Vagina (tissue), 2 donors: ENCODE measurements at regions not wholly inside any gene's neighbourhood (a gene's known extent, or its start where the extent isn't known, plus 50 kb on each side); places are given as distances from the start of the nearest gene placed in this dataset.

Experiments used
- DNase-seq, 2 donors: peaks; one replicate each; pipeline ENCODE4 v3.0.0-alpha.2; 2017; ENCODE audit errors: extremely low spot score in 2 of 2
- H3K27ac ChIP-seq: fragments of 200-600 bp; sonication (generic); one replicate; pipeline ENCODE4 v1.5.1; 2019
- H3K27me3 ChIP-seq: fragments of 200-600 bp; sonication (generic); one replicate; pipeline ENCODE4 v1.5.1; 2019
- H3K36me3 ChIP-seq, 2 donors: fragments of 200-600 bp; sonication (generic); one replicate each; pipeline ENCODE4 v1.5.1; 2017 to 2019
- H3K4me1 ChIP-seq: fragments of 200-600 bp; sonication (generic); one replicate; pipeline ENCODE4 v1.5.1; 2019
- H3K4me3 ChIP-seq, 2 donors: fragments of 200-600 bp; sonication (generic); 1 replicate in 1 of 2; 2 replicates in 1 of 2; pipeline ENCODE4 v1.5.1; 2016 to 2019
- H3K9me3 ChIP-seq: fragments of 200-600 bp; sonication (generic); one replicate; pipeline ENCODE4 v1.5.1; 2019
- POLR2A ChIP-seq, 2 donors: fragments of 450-650 bp; IDR thresholded peaks; one replicate each; pipeline ENCODE4 v1.6.1; 2017; ENCODE audit warnings: antibody characterized with exemption in 2 of 2, mild to moderate bottlenecking in 2 of 2, moderate library complexity in 2 of 2
- POLR2AphosphoS5 ChIP-seq, 2 donors: sonication (generic); formaldehyde crosslinking; IDR thresholded peaks; one replicate each; pipeline ENCODE4 v1.9.0; 2017; ENCODE audit warnings: antibody characterized with exemption in 2 of 2, mild to moderate bottlenecking in 2 of 2, low read depth in 1 of 2; ENCODE audit not compliant: insufficient read depth in 1 of 2
- intact Hi-C: fragments of 100-400 bp; cut with DNase I; formaldehyde crosslinking; loops from one replicate; pipeline ENCODE4 v1.15.1; 2023
- TF ChIP-seq, protein P1 (sequence below), 3 experiments: fragments of 450-650 bp in 2 of 3; fragments of 200-600 bp in 1 of 3; sonication (generic) in 1 of 3; IDR thresholded peaks; one replicate each; pipeline ENCODE4 v1.5.1; 2017 to 2019; ENCODE audit warnings: antibody characterized with exemption in 3 of 3, mild to moderate bottlenecking in 2 of 3, moderate library complexity in 2 of 3

GRCh38 chr6:141349710-141350109 lies 783.0 kb upstream of the GJE1 start:
- intact Hi-C loops: no loop called here
- H3K4me1 ChIP-seq: no peaks in the 10 kb centered on the region
- H3K36me3 ChIP-seq: no peaks in the 10 kb centered on the region
- H3K27me3 ChIP-seq: no peaks in the 10 kb centered on the region
- no peak overlapping the region for H3K4me3 ChIP-seq
- no peak overlapping the region for H3K27ac ChIP-seq
- no peak for DNase-seq
- no peak for TF ChIP-seq POLR2A (IDR thresholded peaks at IDR 0.05)
- TF ChIP-seq, protein P1, sequence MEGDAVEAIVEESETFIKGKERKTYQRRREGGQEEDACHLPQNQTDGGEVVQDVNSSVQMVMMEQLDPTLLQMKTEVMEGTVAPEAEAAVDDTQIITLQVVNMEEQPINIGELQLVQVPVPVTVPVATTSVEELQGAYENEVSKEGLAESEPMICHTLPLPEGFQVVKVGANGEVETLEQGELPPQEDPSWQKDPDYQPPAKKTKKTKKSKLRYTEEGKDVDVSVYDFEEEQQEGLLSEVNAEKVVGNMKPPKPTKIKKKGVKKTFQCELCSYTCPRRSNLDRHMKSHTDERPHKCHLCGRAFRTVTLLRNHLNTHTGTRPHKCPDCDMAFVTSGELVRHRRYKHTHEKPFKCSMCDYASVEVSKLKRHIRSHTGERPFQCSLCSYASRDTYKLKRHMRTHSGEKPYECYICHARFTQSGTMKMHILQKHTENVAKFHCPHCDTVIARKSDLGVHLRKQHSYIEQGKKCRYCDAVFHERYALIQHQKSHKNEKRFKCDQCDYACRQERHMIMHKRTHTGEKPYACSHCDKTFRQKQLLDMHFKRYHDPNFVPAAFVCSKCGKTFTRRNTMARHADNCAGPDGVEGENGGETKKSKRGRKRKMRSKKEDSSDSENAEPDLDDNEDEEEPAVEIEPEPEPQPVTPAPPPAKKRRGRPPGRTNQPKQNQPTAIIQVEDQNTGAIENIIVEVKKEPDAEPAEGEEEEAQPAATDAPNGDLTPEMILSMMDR (IDR thresholded peaks at IDR 0.05): no peak
- no peak for TF ChIP-seq POLR2AphosphoS5 (IDR thresholded peaks at IDR 0.05; ENCODE audit: insufficient read depth in 1 of 2, low read depth in 1 of 2)
- H3K9me3 ChIP-seq: no peaks in the 10 kb centered on the region

DNA sequence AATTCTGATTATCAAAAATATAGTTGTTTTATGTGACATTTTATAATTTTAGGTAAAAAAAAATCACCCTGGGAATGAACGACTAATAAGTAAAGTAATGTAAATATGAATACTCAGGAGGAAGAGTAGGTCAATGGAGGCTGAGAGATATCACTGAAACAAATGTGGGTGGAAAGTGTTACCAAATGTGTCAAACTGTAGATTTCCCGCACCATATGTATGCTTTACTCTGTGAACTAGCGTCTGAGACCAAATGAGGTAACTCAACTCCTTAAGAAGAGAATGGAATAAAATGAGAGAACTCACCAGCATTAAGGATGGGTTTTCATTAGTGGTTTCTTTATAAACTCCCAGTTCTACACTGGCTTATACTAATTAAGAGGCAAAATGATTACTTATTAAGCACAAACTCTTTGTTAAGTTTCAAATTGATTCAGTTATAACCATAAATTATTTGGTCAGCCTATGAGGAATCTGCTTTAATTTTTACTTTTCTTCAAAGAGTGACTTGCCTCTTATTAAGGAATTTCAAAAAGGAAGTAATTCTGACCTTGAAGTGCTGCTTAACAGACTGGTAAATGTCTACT lies 784.7 kb upstream of the GJE1 start:
- Histone ChIP-seq H3K36me3 (no peaks in the 10 kb centered on the region), H3K9me3 (no peaks in the 10 kb centered on the region), H3K27me3 (no peaks in the 10 kb centered on the region), H3K4me1 (no peaks in the 10 kb centered on the region), H3K4me3 (no peak overlapping the region), H3K27ac (no peak overlapping the region)
- intact Hi-C loops: no loop called here
- TF ChIP-seq POLR2AphosphoS5 (IDR thresholded peaks at IDR 0.05; ENCODE audit: insufficient read depth in 1 of 2, low read depth in 1 of 2): no peak
- TF ChIP-seq, protein P1 (IDR thresholded peaks at IDR 0.05): no peak
- no peak for TF ChIP-seq POLR2A (IDR thresholded peaks at IDR 0.05)
- DNase-seq: no peak

DNA sequence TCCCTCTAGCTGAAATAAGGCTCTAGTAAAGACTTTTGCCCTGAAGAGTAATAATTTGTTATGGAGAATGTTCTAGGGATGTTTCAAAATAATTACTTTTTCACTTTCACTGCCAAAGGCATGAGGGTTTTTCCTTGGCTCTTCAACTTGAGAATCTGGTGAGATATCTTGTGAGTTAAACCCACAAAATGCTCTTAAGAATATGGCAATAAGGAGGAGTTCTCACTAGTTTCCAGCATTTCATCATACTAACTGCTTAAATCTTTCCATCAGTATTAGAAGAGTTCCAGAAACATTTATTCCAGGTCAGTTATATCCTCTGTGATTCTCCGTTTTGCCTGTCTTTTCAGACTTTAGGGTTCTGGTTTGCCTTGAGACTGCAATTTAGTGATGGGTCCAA lies 785.6 kb upstream of the GJE1 start:
- no peak overlapping the region for H3K27ac ChIP-seq
- TF ChIP-seq POLR2AphosphoS5 (IDR thresholded peaks at IDR 0.05; ENCODE audit: insufficient read depth in 1 of 2, low read depth in 1 of 2): no peak

DNA sequence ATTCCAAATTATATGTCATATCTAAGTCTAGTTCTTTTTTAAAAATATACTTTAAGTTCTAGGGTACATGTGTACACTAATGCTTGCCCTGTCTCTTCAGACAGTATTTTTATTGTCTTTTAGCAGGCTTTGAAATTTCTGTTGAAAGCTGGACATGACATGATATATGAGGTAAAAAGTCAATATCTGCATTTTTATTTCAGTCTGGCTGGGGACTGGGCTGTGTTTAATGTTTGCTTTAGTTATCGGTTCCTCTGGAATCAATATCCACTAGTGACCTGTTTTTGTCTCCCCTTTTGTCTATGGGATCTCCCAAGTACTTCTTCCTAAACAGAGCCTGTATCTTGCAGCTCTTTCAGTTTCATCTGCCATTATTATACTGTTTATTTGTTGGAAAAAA lies 786.2 kb upstream of the GJE1 start:
- no peak for TF ChIP-seq POLR2A (IDR thresholded peaks at IDR 0.05)
- TF ChIP-seq, protein P1 (IDR thresholded peaks at IDR 0.05): no peak
- TF ChIP-seq POLR2AphosphoS5 (IDR thresholded peaks at IDR 0.05; ENCODE audit: insufficient read depth in 1 of 2, low read depth in 1 of 2): no peak
- no peak overlapping the region for H3K4me3 ChIP-seq
- no peaks in the 10 kb centered on the region for H3K4me1 ChIP-seq
- DNase-seq: no peak
- intact Hi-C loops: no loop called here
- H3K27me3 ChIP-seq: no peaks in the 10 kb centered on the region
- no peak overlapping the region for H3K27ac ChIP-seq
- no peaks in the 10 kb centered on the region for H3K9me3 ChIP-seq
- H3K36me3 ChIP-seq: no peaks in the 10 kb centered on the region

More for the DNA sequence above, 785.6 kb upstream of the GJE1 start:
- no peaks in the 10 kb centered on the region for H3K4me1 ChIP-seq
- DNase-seq: no peak
- no peak overlapping the region for H3K4me3 ChIP-seq
- H3K36me3 ChIP-seq: no peaks in the 10 kb centered on the region
- intact Hi-C loops: no loop called here
- H3K9me3 ChIP-seq: no peaks in the 10 kb centered on the region
- H3K27me3 ChIP-seq: no peaks in the 10 kb centered on the region

DNA sequence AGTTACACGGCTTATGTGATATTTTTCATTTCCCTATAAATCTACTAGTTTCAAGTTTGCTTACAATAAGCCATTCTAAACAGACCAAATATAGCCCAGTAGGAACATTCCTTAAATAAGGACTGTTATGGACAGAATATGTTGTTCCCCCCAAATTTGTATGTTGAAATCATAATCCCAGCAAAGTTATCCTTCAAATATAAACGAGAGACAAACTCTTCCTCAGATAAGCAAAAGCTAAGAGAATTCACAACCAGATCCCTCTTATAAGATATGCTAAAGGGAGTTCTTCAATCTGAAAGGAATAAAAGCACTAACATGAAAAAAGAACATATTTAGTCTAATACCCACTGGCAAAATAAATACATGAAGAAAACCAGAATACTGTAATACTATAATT lies 795.5 kb upstream of the GJE1 start:
- no peaks in the 10 kb centered on the region for H3K4me1 ChIP-seq
- no peaks in the 10 kb centered on the region for H3K36me3 ChIP-seq
- no peaks in the 10 kb centered on the region for H3K9me3 ChIP-seq
- no peak for TF ChIP-seq POLR2AphosphoS5 (IDR thresholded peaks at IDR 0.05; ENCODE audit: insufficient read depth in 1 of 2, low read depth in 1 of 2)
- TF ChIP-seq, protein P1 (IDR thresholded peaks at IDR 0.05): no peak
- H3K27ac ChIP-seq: no peak overlapping the region
- intact Hi-C loops: no loop called here
- no peak for DNase-seq
- no peak overlapping the region for H3K4me3 ChIP-seq
- H3K27me3 ChIP-seq: no peaks in the 10 kb centered on the region
